ENCODE measurements at regions not wholly inside any gene's neighbourhood (a gene's known extent, or its start where the extent isn't known, plus 50 kb on each side); places are given as distances from the start of the nearest gene placed in this dataset.

- FAIRE-seq, result no peak
- no peak for DNase-seq (ENCODE audit: insufficient read length, low spot score)
- no peak for TF ChIP-seq CTCF (IDR thresholded peaks at IDR 0.05; ENCODE audit: insufficient read depth, missing control alignments)
These were observed 381.9 kb upstream of the PBX1 start for GRCh38 chr1:164177118-164177517.

GRCh38 chr1:164180824-164181223 is 378.2 kb upstream of the PBX1 start:
- no peak for TF ChIP-seq CTCF (IDR thresholded peaks at IDR 0.05; ENCODE audit: insufficient read depth, missing control alignments)
- DNase-seq (ENCODE audit: insufficient read length, low spot score) (no peak), FAIRE-seq (peak; percentile 60)

GRCh38 chr1:164183854-164184635 is 374.9 kb upstream of the PBX1 start:
- FAIRE-seq (no peak), DNase-seq (ENCODE audit: insufficient read length, low spot score) (no peak)
- no peak for TF ChIP-seq CTCF (IDR thresholded peaks at IDR 0.05; ENCODE audit: insufficient read depth, missing control alignments)

- TF ChIP-seq CTCF (IDR thresholded peaks at IDR 0.05; ENCODE audit: insufficient read depth, missing control alignments), result no peak
- DNase-seq (ENCODE audit: insufficient read length, low spot score) (no peak), FAIRE-seq (peak; percentile 25)
These were observed 372.1 kb upstream of the PBX1 start for GRCh38 chr1:164186881-164187280.

GRCh38 chr1:164188497-164188896 is 370.5 kb upstream of the PBX1 start:
- FAIRE-seq, result no peak
- no peak for TF ChIP-seq CTCF (IDR thresholded peaks at IDR 0.05; ENCODE audit: insufficient read depth, missing control alignments)
- no peak for DNase-seq (ENCODE audit: insufficient read length, low spot score)

- DNase-seq (ENCODE audit: insufficient read length, low spot score) (no peak), FAIRE-seq (peak; percentile 55)
- TF ChIP-seq CTCF (IDR thresholded peaks at IDR 0.05; ENCODE audit: insufficient read depth, missing control alignments), result no peak
These were observed 367.8 kb upstream of the PBX1 start for GRCh38 chr1:164191191-164191590.

GRCh38 chr1:164210211-164210739 is 348.7 kb upstream of the PBX1 start:
- DNase-seq (ENCODE audit: insufficient read length, low spot score) (no peak), FAIRE-seq (no peak)
- no peak for TF ChIP-seq CTCF (IDR thresholded peaks at IDR 0.05; ENCODE audit: insufficient read depth, missing control alignments)

All from D721Med (cell line).